ENCODE measurements at regions not wholly inside any gene's neighbourhood (a gene's known extent, or its start where the extent isn't known, plus 50 kb on each side); places are given as distances from the start of the nearest gene placed in this dataset.

DNA sequence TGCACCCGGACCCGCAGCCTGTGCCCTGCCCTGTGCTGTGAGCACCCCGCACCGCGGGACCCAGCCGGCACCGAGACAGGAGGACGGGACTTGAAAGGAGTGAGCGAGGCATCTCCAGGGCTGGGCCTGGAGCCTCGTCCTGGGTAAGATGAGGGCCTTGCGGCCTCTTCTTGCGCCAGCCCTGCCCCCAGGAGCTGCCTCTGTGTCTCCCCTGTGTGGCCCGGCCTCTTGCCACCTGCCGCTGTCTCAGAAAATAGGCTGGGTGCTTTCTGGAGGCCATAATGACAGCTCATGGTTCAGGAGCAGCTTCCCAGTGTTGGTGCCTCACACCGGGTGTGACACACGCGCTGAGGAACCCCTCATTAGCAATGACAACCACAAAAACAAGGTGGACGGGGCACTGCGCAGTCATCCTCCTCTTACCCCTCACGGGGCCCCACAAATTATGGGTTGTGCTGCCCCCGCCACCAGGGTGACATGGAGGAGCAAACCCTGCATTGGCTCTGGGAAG is 161.5 kb upstream of the C1orf174 start:
- Histone ChIP-seq H3K36me3 (ENCODE audit: control insufficient read depth in 2 of 2, insufficient read depth in 2 of 2, low read length in 2 of 2) (no peaks in the 10 kb centered on the region), H3K4me1 (ENCODE audit: control insufficient read depth in 2 of 2, insufficient read depth in 2 of 2, low read length in 2 of 2) (no peaks in the 10 kb centered on the region), H3K4me3 (ENCODE audit: low read length in 2 of 2) (no peak overlapping the region), H3K27ac (ENCODE audit: low read depth in 2 of 2, low read length in 2 of 2) (no peak overlapping the region), H3K27me3 (ENCODE audit: control insufficient read depth in 2 of 2, insufficient read depth in 2 of 2, low read length in 2 of 2) (no peaks in the 10 kb centered on the region), H3K9me3 (ENCODE audit: control insufficient read depth in 2 of 2, low read length in 2 of 2) (no peaks in the 10 kb centered on the region), H3K9ac (ENCODE audit: low read depth in 1 of 2, low read length in 2 of 2) (no peak overlapping the region)

DNA sequence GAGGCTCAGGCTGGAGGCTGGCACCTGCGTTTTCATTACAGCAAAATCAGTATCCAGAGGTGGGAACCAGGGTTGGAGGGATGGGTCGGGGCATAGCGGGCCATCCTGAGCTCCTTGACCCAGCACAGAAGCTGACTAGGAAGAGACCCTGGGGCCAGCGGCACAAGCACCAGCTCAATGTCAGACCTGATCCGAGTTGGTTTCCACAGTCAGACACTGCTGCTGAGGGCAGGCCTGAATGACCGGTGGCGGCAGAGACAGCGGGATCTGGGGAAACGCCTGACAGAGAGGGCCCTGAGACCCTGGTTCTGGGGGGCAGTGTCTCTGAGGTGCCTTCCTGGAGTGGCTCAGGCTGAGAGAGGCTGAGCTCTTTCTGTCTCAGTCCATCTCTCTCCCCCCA is 162.0 kb upstream of the C1orf174 start:
- no peaks in the 10 kb centered on the region for H3K27me3 ChIP-seq (ENCODE audit: control insufficient read depth in 2 of 2, insufficient read depth in 2 of 2, low read length in 2 of 2)
- no peaks in the 10 kb centered on the region for H3K36me3 ChIP-seq (ENCODE audit: control insufficient read depth in 2 of 2, insufficient read depth in 2 of 2, low read length in 2 of 2)
- H3K4me1 ChIP-seq (ENCODE audit: control insufficient read depth in 2 of 2, insufficient read depth in 2 of 2, low read length in 2 of 2): no peaks in the 10 kb centered on the region
- no peak overlapping the region for H3K9ac ChIP-seq (ENCODE audit: low read depth in 1 of 2, low read length in 2 of 2)
- H3K4me3 ChIP-seq (ENCODE audit: low read length in 2 of 2): no peak overlapping the region
- no peak overlapping the region for H3K27ac ChIP-seq (ENCODE audit: low read depth in 2 of 2, low read length in 2 of 2)
- no peaks in the 10 kb centered on the region for H3K9me3 ChIP-seq (ENCODE audit: control insufficient read depth in 2 of 2, low read length in 2 of 2)

DNA sequence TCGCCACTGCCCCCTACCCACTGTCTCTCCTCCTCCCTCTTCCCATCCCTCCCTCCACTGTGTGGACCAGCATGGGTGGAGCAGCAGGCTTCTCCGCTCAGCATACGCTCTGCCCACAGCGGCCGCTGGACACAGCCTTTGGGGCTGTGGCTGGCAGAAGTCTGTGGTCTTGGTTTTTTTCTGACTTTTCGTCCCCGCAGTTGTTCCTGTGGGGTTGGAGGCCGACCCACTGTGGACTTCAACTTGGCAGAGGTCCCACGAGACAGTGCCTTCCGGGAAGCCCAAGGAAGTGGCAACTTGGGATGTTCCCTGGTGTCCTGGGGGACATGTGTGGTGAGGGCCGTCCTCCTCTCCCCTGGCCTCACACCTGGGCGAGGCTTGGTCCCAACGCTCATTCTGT is 162.5 kb upstream of the C1orf174 start:
- Histone ChIP-seq H3K4me1 (ENCODE audit: control insufficient read depth in 2 of 2, insufficient read depth in 2 of 2, low read length in 2 of 2) (no peaks in the 10 kb centered on the region), H3K9ac (ENCODE audit: low read depth in 1 of 2, low read length in 2 of 2) (no peak overlapping the region), H3K9me3 (ENCODE audit: control insufficient read depth in 2 of 2, low read length in 2 of 2) (no peaks in the 10 kb centered on the region), H3K27me3 (ENCODE audit: control insufficient read depth in 2 of 2, insufficient read depth in 2 of 2, low read length in 2 of 2) (no peaks in the 10 kb centered on the region), H3K36me3 (ENCODE audit: control insufficient read depth in 2 of 2, insufficient read depth in 2 of 2, low read length in 2 of 2) (no peaks in the 10 kb centered on the region), H3K4me3 (ENCODE audit: low read length in 2 of 2) (no peak overlapping the region), H3K27ac (ENCODE audit: low read depth in 2 of 2, low read length in 2 of 2) (no peak overlapping the region)

DNA sequence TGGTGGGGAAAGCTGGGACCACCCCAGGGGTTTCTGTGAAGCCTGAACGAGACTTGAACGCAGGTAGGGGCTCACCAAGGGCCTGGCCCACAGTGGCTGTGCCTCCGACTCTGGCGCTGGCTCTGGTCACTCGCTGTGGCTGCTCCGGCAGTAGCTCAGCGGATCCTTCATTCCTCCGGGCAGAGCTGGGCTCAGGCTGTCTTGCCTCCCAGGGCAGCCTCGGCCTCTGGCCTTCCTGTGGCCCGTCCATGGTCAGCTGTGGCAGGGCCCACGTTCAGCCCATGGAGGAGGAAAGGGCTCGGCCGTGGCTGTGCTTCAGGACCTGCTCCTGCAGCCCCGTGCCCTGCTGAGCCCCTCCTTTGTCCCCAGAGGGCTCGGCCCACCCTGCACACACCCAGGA is 162.9 kb upstream of the C1orf174 start:
- Histone ChIP-seq H3K4me3 (ENCODE audit: low read length in 2 of 2) (no peak overlapping the region), H3K4me1 (ENCODE audit: control insufficient read depth in 2 of 2, insufficient read depth in 2 of 2, low read length in 2 of 2) (no peaks in the 10 kb centered on the region), H3K36me3 (ENCODE audit: control insufficient read depth in 2 of 2, insufficient read depth in 2 of 2, low read length in 2 of 2) (no peaks in the 10 kb centered on the region), H3K27ac (ENCODE audit: low read depth in 2 of 2, low read length in 2 of 2) (no peak overlapping the region), H3K9me3 (ENCODE audit: control insufficient read depth in 2 of 2, low read length in 2 of 2) (no peaks in the 10 kb centered on the region), H3K27me3 (ENCODE audit: control insufficient read depth in 2 of 2, insufficient read depth in 2 of 2, low read length in 2 of 2) (no peaks in the 10 kb centered on the region), H3K9ac (ENCODE audit: low read depth in 1 of 2, low read length in 2 of 2) (no peak overlapping the region)

DNA sequence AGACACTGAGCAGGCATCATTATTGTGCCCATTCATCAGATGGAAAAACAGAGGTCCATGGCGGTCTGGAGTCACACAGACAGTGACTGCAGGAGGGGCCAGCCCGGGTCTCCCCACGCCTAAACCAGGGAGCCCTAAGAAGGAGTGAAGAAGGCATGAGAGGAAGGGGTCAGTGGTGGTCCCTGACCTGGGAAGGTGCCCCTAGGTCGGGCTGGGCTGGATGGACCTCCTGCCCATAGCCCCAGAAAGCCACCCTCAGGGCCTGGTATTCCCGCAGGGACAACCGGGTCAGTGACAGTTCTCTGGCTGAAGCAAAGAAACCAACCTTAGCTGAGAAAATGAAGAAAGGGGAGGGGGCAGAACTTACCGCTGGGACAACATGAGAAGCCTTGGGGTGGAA is 163.4 kb upstream of the C1orf174 start:
- H3K9ac ChIP-seq (ENCODE audit: low read depth in 1 of 2, low read length in 2 of 2): no peak overlapping the region
- no peaks in the 10 kb centered on the region for H3K9me3 ChIP-seq (ENCODE audit: control insufficient read depth in 2 of 2, low read length in 2 of 2)
- H3K27ac ChIP-seq (ENCODE audit: low read depth in 2 of 2, low read length in 2 of 2): no peak overlapping the region
- H3K36me3 ChIP-seq (ENCODE audit: control insufficient read depth in 2 of 2, insufficient read depth in 2 of 2, low read length in 2 of 2): no peaks in the 10 kb centered on the region
- no peak overlapping the region for H3K4me3 ChIP-seq (ENCODE audit: low read length in 2 of 2)
- no peaks in the 10 kb centered on the region for H3K27me3 ChIP-seq (ENCODE audit: control insufficient read depth in 2 of 2, insufficient read depth in 2 of 2, low read length in 2 of 2)
- H3K4me1 ChIP-seq (ENCODE audit: control insufficient read depth in 2 of 2, insufficient read depth in 2 of 2, low read length in 2 of 2): no peaks in the 10 kb centered on the region

DNA sequence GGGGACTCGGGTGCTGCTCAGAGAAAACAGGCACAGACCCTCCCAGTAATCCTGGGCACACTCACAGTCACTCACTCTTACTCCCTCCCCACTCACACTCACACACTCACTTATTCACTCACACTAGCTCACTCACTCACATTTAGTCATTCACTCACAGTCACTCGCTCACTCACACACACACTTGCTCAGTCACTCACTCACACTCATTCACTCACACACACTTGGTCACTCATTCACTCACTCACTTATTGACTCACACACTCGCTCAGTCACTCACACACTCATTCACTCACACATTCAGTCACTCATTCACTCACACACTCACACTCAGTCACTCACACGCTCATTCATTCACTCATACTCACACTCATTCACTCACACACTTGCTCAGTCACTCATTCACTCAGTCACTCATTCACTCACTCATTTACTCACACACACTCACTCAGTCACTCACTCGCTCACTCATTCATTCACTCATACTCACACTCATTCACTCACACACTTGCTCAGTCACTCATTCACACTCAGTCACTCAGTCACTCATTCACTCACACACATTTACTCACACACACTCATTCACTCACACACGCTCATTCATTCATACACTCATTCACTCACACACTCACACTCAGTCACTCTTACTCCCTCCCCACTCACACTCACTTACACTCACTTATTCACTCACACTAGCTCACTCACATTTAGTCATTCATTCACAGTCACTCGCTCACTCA is 164.2 kb upstream of the C1orf174 start:
- no peak overlapping the region for H3K4me3 ChIP-seq (ENCODE audit: low read length in 2 of 2)
- H3K27ac ChIP-seq (ENCODE audit: low read depth in 2 of 2, low read length in 2 of 2): no peak overlapping the region
- no peak overlapping the region for H3K9ac ChIP-seq (ENCODE audit: low read depth in 1 of 2, low read length in 2 of 2)
- no peaks in the 10 kb centered on the region for H3K27me3 ChIP-seq (ENCODE audit: control insufficient read depth in 2 of 2, insufficient read depth in 2 of 2, low read length in 2 of 2)
- no peaks in the 10 kb centered on the region for H3K36me3 ChIP-seq (ENCODE audit: control insufficient read depth in 2 of 2, insufficient read depth in 2 of 2, low read length in 2 of 2)
- no peaks in the 10 kb centered on the region for H3K4me1 ChIP-seq (ENCODE audit: control insufficient read depth in 2 of 2, insufficient read depth in 2 of 2, low read length in 2 of 2)
- no peaks in the 10 kb centered on the region for H3K9me3 ChIP-seq (ENCODE audit: control insufficient read depth in 2 of 2, low read length in 2 of 2)

DNA sequence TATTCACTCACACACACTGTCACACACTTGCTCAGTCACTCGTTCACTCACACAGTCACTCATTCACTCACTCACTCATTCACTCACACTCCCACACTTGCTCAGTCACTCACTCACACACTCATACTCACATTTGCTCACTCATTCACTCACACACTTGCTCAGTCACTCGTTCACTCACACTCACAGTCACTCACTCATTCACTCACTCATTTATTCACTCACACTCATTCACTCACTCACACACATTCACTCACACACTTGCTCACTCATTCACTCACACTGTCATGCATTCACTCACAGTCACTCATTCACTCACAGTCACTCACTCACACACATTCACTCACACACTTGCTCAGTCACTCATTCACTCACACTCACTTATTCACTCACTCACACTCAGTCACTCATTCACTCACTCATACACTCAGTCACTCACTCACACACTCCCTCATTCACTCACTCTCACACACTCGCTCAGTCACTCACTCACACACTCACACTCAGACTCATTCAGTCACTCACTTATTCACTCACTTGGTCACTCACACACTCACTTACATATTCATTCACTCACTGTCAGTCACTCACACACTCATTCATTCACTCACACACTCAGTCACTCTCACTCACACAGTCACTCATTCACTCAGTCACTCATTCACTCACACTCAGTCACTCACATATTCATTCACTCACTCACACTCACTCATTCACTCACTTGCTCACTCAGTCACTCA is 167.0 kb upstream of the C1orf174 start:
- no peaks in the 10 kb centered on the region for H3K36me3 ChIP-seq (ENCODE audit: control insufficient read depth in 2 of 2, insufficient read depth in 2 of 2, low read length in 2 of 2)
- H3K9ac ChIP-seq (ENCODE audit: low read depth in 1 of 2, low read length in 2 of 2): no peak overlapping the region
- H3K27ac ChIP-seq (ENCODE audit: low read depth in 2 of 2, low read length in 2 of 2): no peak overlapping the region
- no peaks in the 10 kb centered on the region for H3K27me3 ChIP-seq (ENCODE audit: control insufficient read depth in 2 of 2, insufficient read depth in 2 of 2, low read length in 2 of 2)
- no peak overlapping the region for H3K4me3 ChIP-seq (ENCODE audit: low read length in 2 of 2)
- H3K4me1 ChIP-seq (ENCODE audit: control insufficient read depth in 2 of 2, insufficient read depth in 2 of 2, low read length in 2 of 2): no peaks in the 10 kb centered on the region
- no peaks in the 10 kb centered on the region for H3K9me3 ChIP-seq (ENCODE audit: control insufficient read depth in 2 of 2, low read length in 2 of 2)

DNA sequence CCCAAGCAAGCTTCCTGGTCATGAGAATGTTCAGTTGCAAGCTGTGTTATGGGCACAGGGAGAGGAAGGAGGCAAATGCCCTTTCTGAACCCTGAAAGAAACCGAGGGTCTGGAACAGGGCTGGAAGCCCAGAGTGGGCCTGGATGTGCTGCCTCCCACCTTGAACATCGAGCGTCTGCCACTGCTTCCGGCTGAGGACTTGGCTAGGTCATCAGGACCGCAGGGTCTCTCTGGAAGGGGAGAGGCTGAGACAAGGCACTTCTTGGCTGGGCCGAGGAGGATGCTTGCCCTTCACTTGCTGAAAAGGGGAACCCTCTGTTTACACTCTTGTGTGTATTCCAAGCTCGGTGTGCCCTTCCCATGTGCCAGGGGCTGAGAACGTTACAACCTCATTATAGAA is 168.0 kb upstream of the C1orf174 start:
- H3K9ac ChIP-seq (ENCODE audit: low read depth in 1 of 2, low read length in 2 of 2): no peak overlapping the region
- H3K4me1 ChIP-seq (ENCODE audit: control insufficient read depth in 2 of 2, insufficient read depth in 2 of 2, low read length in 2 of 2): no peaks in the 10 kb centered on the region
- no peak overlapping the region for H3K4me3 ChIP-seq (ENCODE audit: low read length in 2 of 2)
- H3K9me3 ChIP-seq (ENCODE audit: control insufficient read depth in 2 of 2, low read length in 2 of 2): no peaks in the 10 kb centered on the region
- H3K27ac ChIP-seq (ENCODE audit: low read depth in 2 of 2, low read length in 2 of 2): no peak overlapping the region
- H3K27me3 ChIP-seq (ENCODE audit: control insufficient read depth in 2 of 2, insufficient read depth in 2 of 2, low read length in 2 of 2): no peaks in the 10 kb centered on the region
- no peaks in the 10 kb centered on the region for H3K36me3 ChIP-seq (ENCODE audit: control insufficient read depth in 2 of 2, insufficient read depth in 2 of 2, low read length in 2 of 2)

DNA sequence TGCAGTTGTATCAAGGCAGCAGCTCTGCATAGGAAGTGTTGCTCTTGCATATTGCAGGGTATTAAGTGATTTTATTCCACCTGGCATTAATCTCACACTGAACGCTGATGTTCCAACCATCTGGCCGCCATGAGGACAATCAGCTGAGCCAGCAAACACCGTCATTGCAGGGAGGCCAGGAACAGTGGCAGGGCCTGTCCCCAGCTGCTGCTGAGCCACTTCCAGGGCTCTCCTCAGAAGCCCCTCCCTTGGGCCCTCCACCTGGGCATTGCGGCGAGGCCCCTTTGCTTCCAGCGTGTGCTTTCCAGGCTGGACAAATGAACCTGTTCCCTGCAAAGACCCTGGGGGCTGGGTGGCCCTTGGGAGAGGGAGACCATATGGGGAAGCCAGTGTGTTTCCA is 171.6 kb upstream of the C1orf174 start:
- Histone ChIP-seq H3K9ac (ENCODE audit: low read depth in 1 of 2, low read length in 2 of 2) (no peak overlapping the region), H3K27me3 (ENCODE audit: control insufficient read depth in 2 of 2, insufficient read depth in 2 of 2, low read length in 2 of 2) (no peaks in the 10 kb centered on the region)

DNA sequence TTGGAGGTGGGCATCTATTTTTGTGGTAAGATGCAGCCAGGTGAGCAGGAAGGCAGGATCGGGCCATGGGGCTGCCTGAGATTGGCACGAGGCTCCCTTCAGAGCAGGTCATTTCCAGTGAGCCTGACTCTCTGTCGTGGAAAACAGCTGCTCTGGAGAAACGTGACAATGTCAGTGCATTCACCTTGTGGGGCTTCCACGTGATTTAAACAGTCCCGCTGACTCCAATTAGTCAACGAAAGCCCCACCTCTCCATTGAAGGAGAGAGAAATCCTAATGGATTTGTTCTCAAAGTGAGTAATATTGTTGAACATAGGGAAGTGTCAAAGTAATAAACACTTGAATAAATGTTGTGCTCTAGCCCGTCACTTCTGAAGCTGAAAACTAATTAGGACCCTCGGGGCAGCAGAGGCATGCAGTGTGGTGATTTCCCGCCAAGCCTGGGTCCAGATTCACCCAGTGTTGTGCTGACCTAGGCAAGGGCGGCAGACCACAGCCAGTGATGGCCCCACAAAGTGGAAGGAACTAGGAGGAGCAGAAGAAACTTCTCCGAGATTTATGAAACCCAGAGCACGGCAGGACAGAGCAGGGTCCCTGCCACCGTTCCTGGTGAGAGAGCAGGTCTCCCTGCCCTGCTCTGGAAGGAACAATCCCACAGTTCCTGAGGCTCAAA is 172.5 kb upstream of the C1orf174 start:
- Histone ChIP-seq H3K4me3 (ENCODE audit: low read length in 2 of 2) (no peak overlapping the region), H3K36me3 (ENCODE audit: control insufficient read depth in 2 of 2, insufficient read depth in 2 of 2, low read length in 2 of 2) (no peaks in the 10 kb centered on the region), H3K9ac (ENCODE audit: low read depth in 1 of 2, low read length in 2 of 2) (no peak overlapping the region), H3K4me1 (ENCODE audit: control insufficient read depth in 2 of 2, insufficient read depth in 2 of 2, low read length in 2 of 2) (no peaks in the 10 kb centered on the region), H3K27me3 (ENCODE audit: control insufficient read depth in 2 of 2, insufficient read depth in 2 of 2, low read length in 2 of 2) (no peaks in the 10 kb centered on the region), H3K9me3 (ENCODE audit: control insufficient read depth in 2 of 2, low read length in 2 of 2) (no peaks in the 10 kb centered on the region), H3K27ac (ENCODE audit: low read depth in 2 of 2, low read length in 2 of 2) (no peak overlapping the region)

More for the DNA sequence above, 171.6 kb upstream of the C1orf174 start:
- H3K36me3 ChIP-seq (ENCODE audit: control insufficient read depth in 2 of 2, insufficient read depth in 2 of 2, low read length in 2 of 2): no peaks in the 10 kb centered on the region
- no peak overlapping the region for H3K27ac ChIP-seq (ENCODE audit: low read depth in 2 of 2, low read length in 2 of 2)
- no peak overlapping the region for H3K4me3 ChIP-seq (ENCODE audit: low read length in 2 of 2)
- no peaks in the 10 kb centered on the region for H3K9me3 ChIP-seq (ENCODE audit: control insufficient read depth in 2 of 2, low read length in 2 of 2)
- no peaks in the 10 kb centered on the region for H3K4me1 ChIP-seq (ENCODE audit: control insufficient read depth in 2 of 2, insufficient read depth in 2 of 2, low read length in 2 of 2)
